Ishikawa (cell line): ENCODE measurements at regions not wholly inside any gene's neighbourhood (a gene's known extent, or its start where the extent isn't known, plus 50 kb on each side); places are given as distances from the start of the nearest gene placed in this dataset.

Experiments
- CEBPB ChIP-seq: IDR thresholded peaks from 2 replicates; pipeline ENCODE4 v1.6.1; 2012
- CREB1 ChIP-seq: IDR thresholded peaks from 2 replicates; pipeline ENCODE4 v1.6.1; 2012; ENCODE audit warnings: low read depth
- EP300 ChIP-seq: IDR thresholded peaks from 2 replicates; pipeline ENCODE4 v1.6.1; 2012; ENCODE audit warnings: borderline replicate concordance
- FOXM1 ChIP-seq: IDR thresholded peaks from 2 replicates; pipeline ENCODE4 v1.6.1; 2012; ENCODE audit warnings: low read depth, borderline replicate concordance
- MAX ChIP-seq: IDR thresholded peaks from 2 replicates; pipeline ENCODE4 v1.6.1; 2012
- NFIC ChIP-seq: IDR thresholded peaks from 2 replicates; pipeline ENCODE4 v1.6.1; 2012
- RAD21 ChIP-seq: IDR thresholded peaks from 2 replicates; pipeline ENCODE4 v1.6.1; 2012; ENCODE audit warnings: low read depth
- REST ChIP-seq: IDR thresholded peaks from 2 replicates; pipeline ENCODE4 v1.6.1; 2012; ENCODE audit warnings: low read depth, mild to moderate bottlenecking
- TAF1 ChIP-seq: IDR thresholded peaks from 2 replicates; pipeline ENCODE4 v1.6.1; 2012; ENCODE audit warnings: low read depth, mild to moderate bottlenecking
- TCF12 ChIP-seq: IDR thresholded peaks from 2 replicates; pipeline ENCODE4 v1.6.1; 2012; ENCODE audit warnings: low read depth
- YY1 ChIP-seq: IDR thresholded peaks from 2 replicates; pipeline ENCODE4 v1.6.1; 2012; ENCODE audit warnings: low read depth

- no peak for TF ChIP-seq EP300
- TF ChIP-seq CREB1: no peak
- no peak for TF ChIP-seq CEBPB
- no peak for TF ChIP-seq TAF1
- TF ChIP-seq FOXM1: no peak
- no peak for TF ChIP-seq RAD21
- TF ChIP-seq YY1: no peak
- TF ChIP-seq MAX: no peak
- TF ChIP-seq TCF12: no peak
- no peak for TF ChIP-seq REST
- TF ChIP-seq NFIC: no peak
Observed at GRCh38 chr11:130980071-130980862, 64.0 kb upstream of the SNX19 start.
